GM12878 (cell line): ENCODE measurements at regions not wholly inside any gene's neighbourhood (a gene's known extent, or its start where the extent isn't known, plus 50 kb on each side); places are given as distances from the start of the nearest gene placed in this dataset.

Source experiments
- ATAC-seq: fragments of 200-7000 bp; cut with Tn5 transposase; 3 replicates; pipeline ENCODE4 v1.9.1; 2020; ENCODE audit warnings: mild to moderate bottlenecking, moderate library complexity
- BruUV-seq: library from RNA; stranded (reverse); fragments of 400-500 nt; replicated peaks from 2 replicates; lab custom pipeline; 2021; lab: Mats Ljungman, UMichigan
- CTCF ChIA-PET: fragments of 300-600 bp; sonication (Branson Sonifier 250); formaldehyde crosslinking; extraction: SDS; loops from one replicate; lab custom pipeline; 2021; ENCODE audit warnings: inconsistent platforms; lab: Yijun Ruan, JAX
- POLR2A ChIA-PET: fragments of 350-600 bp; formaldehyde crosslinking; extraction: SDS; loops from one replicate; lab custom pipeline; 2021; ENCODE audit warnings: inconsistent platforms; lab: Charles Lee
- RAD21 ChIA-PET: fragments of 300-600 bp; sonication (Branson Sonifier 250); formaldehyde crosslinking; loops from one replicate; lab custom pipeline; 2023; ENCODE audit warnings: antibody characterized with exemption; ENCODE audit not compliant: unreplicated experiment; lab: Charles Lee
- SMC1A ChIA-PET: fragments of 300-600 bp; sonication (Branson Sonifier 250); formaldehyde crosslinking; loops from one replicate; lab custom pipeline; 2023; ENCODE audit not compliant: unreplicated experiment, uncharacterized antibody; lab: Charles Lee
- DNase-seq: peaks from one replicate; pipeline ENCODE4 v3.0.0-alpha.2; 2011; ENCODE audit warnings: low read depth, low spot score
- FAIRE-seq: peaks from 3 replicates; lab custom pipeline; 2011; peaks lifted over from hg19 to GRCh38; lab: Jason Lieb, UNC
- H2AFZ ChIP-seq: 2 replicates; pipeline ENCODE4 v1.6.0; 2011; ENCODE audit warnings: low read depth, low read length, control low read depth; ENCODE audit not compliant: control insufficient read depth
- H3K27ac ChIP-seq: 2 replicates; pipeline ENCODE4 v1.5.1; 2011; ENCODE audit warnings: control low read depth; ENCODE audit not compliant: control insufficient read depth, insufficient read depth
- H3K27me3 ChIP-seq, 2 experiments: replicated peaks in 1 of 2; 2 replicates each; pipeline versions ENCODE4 v1.6.0 to v1.6.1; 2011; ENCODE audit warnings: low read length in 1 of 2; ENCODE audit not compliant: control insufficient read depth in 2 of 2, insufficient read depth in 2 of 2
- H3K36me3 ChIP-seq, 2 experiments: 2 replicates each; pipeline ENCODE4 v1.5.1; 2011; ENCODE audit warnings: low read length in 1 of 2; ENCODE audit not compliant: control insufficient read depth in 2 of 2, insufficient read depth in 2 of 2
- H3K4me1 ChIP-seq: 2 replicates; pipeline ENCODE4 v1.6.1; 2011; ENCODE audit warnings: mild to moderate bottlenecking, low read length, moderate library complexity, mixed read lengths; ENCODE audit not compliant: control insufficient read depth, insufficient read depth
- H3K4me2 ChIP-seq: 2 replicates; pipeline ENCODE4 v1.6.0; 2011; ENCODE audit warnings: control low read depth; ENCODE audit not compliant: control insufficient read depth, insufficient read depth
- H3K4me3 ChIP-seq: fragments of 200-600 bp; sonication (generic); 2 replicates; pipeline ENCODE4 v1.5.1; 2016
- H3K79me2 ChIP-seq: 2 replicates; pipeline ENCODE4 v1.6.0; 2011; ENCODE audit warnings: low read length; ENCODE audit not compliant: control insufficient read depth, insufficient read depth
- H3K9ac ChIP-seq: 2 replicates; pipeline ENCODE4 v1.8.0; 2011; ENCODE audit warnings: low read length, control low read depth, mixed read lengths; ENCODE audit not compliant: control insufficient read depth, insufficient read depth
- H3K9me3 ChIP-seq: replicated peaks from 3 replicates; pipeline ENCODE4 v1.5.1; 2011; ENCODE audit warnings: mild to moderate bottlenecking, low read length; ENCODE audit not compliant: control insufficient read depth, insufficient read depth
- H4K20me1 ChIP-seq: 2 replicates; pipeline ENCODE4 v1.6.0; 2011; ENCODE audit not compliant: control insufficient read depth, insufficient read depth
- ASH2L ChIP-seq: fragments of 300-600, 200-600 bp; sonication (generic); IDR thresholded peaks from 2 replicates; pipeline ENCODE4 v1.6.1; 2017; ENCODE audit warnings: low read depth, mild to moderate bottlenecking, borderline replicate concordance
- CEBPB ChIP-seq, 2 experiments: fragments of 150-350 bp in 1 of 2; IDR thresholded peaks; 2 replicates each; pipeline ENCODE4 v1.6.1; 2012 to 2014; ENCODE audit warnings: low read depth in 2 of 2, low read length in 2 of 2, borderline replicate concordance in 1 of 2, inconsistent platforms in 1 of 2
- KDM1A ChIP-seq: fragments of 200-600 bp; sonication (generic); IDR thresholded peaks from 2 replicates; pipeline ENCODE4 v1.6.1; 2016; ENCODE audit warnings: borderline replicate concordance
- PAX8 ChIP-seq: fragments of 450-650 bp; IDR thresholded peaks from 2 replicates; pipeline ENCODE4 v1.6.1; 2017; ENCODE audit warnings: mild to moderate bottlenecking, moderate library complexity
- POU2F2 ChIP-seq: IDR thresholded peaks from 3 replicates; pipeline ENCODE4 v1.6.1; 2011; ENCODE audit warnings: low read depth, mild to moderate bottlenecking, low read length, borderline replicate concordance
- RCOR1 ChIP-seq: conservative IDR thresholded peaks from 2 replicates; pipeline ENCODE4 v1.6.1; 2012; ENCODE audit warnings: low read depth, low read length, improper control_type of control experiment
- RELB ChIP-seq: fragments of 450-650 bp; IDR thresholded peaks from 2 replicates; pipeline ENCODE4 v1.6.1; 2017; ENCODE audit warnings: low read depth, mild to moderate bottlenecking, moderate library complexity
- SMAD1 ChIP-seq: fragments of 450-650 bp; IDR thresholded peaks from 2 replicates; pipeline ENCODE4 v1.6.1; 2018; ENCODE audit warnings: mild to moderate bottlenecking, low read depth; ENCODE audit not compliant: partially characterized antibody
- WGBS: methylation state at CpG from one replicate; pipeline ENCODE4 v1.1.6; 2016; ENCODE audit warnings: low lambda C conversion rate; ENCODE audit not compliant: insufficient replicate concordance, insufficient coverage; ENCODE audit errors: missing lambda C conversion rate; 5-methylcytosine and 5-hydroxymethylcytosine counted together
- in situ Hi-C: fragments of 300-500 bp; cut with MboI; formaldehyde crosslinking; loops from 9 replicates; pipeline ENCODE4 v1.14.3; 2018; ENCODE audit warnings: mixed read lengths
- intact Hi-C: fragments of 100-400 bp; cut with micrococcal nuclease; formaldehyde crosslinking; loops from one replicate; pipeline ENCODE4 v1.14.2; 2022; ENCODE audit not compliant: unreplicated experiment

GRCh38 chrX:20461002-20461401, 194.3 kb upstream of the RPS6KA3 start:
- H3K79me2 ChIP-seq: no peaks in the 10 kb centered on the region
- ATAC-seq: no peak
- H3K4me3 ChIP-seq: no peak overlapping the region
- ChIA-PET CTCF (no interaction called here), RAD21 (no interaction called here), SMC1A (no interaction called here), POLR2A (no interaction called here)
- 0% methylated on average over 1 of the region's 1 CpG for WGBS
- H4K20me1 ChIP-seq: no peaks in the 10 kb centered on the region
- no peak overlapping the region for H2AFZ ChIP-seq
- no TSS peak for BruUV-seq
- FAIRE-seq: no peak
- intact Hi-C loops: no loop called here
- H3K4me1 ChIP-seq: no peaks in the 10 kb centered on the region
- no peak overlapping the region for H3K4me2 ChIP-seq
- no peak for TF ChIP-seq PAX8
- no peak for TF ChIP-seq ASH2L
- TF ChIP-seq CEBPB (IDR thresholded peaks at IDR 0.05; ENCODE audit: borderline replicate concordance in 1 of 2, low read depth in 2 of 2, low read length in 2 of 2): no peak
- no peak for TF ChIP-seq POU2F2
- TF ChIP-seq RCOR1: no peak
- TF ChIP-seq SMAD1: no peak
- H3K9me3 ChIP-seq: no peaks in the 10 kb centered on the region
- H3K27ac ChIP-seq: no peak overlapping the region
- DNase-seq: no peak
- no peaks in the 10 kb centered on the region for H3K36me3 ChIP-seq
- no peaks in the 10 kb centered on the region for H3K27me3 ChIP-seq
- in situ Hi-C loops: no loop called here
- H3K9ac ChIP-seq: no peak overlapping the region

GRCh38 chrX:20459410-20460350, 193.0 kb upstream of the RPS6KA3 start:
- RAD21 ChIA-PET: no interaction called here

More at GRCh38 chrX:20459410-20460350, 193.0 kb upstream of the RPS6KA3 start:
- 19% methylated on average over 6 of the region's 6 CpGs for WGBS
- no peaks in the 10 kb centered on the region for H4K20me1 ChIP-seq
- no peaks in the 10 kb centered on the region for H3K9me3 ChIP-seq
- ChIA-PET CTCF (no interaction called here), SMC1A (no interaction called here), POLR2A (no interaction called here)
- no peaks in the 10 kb centered on the region for H3K79me2 ChIP-seq
- no peak overlapping the region for H2AFZ ChIP-seq
- no peaks in the 10 kb centered on the region for H3K27me3 ChIP-seq
- in situ Hi-C loops (no loop called here), intact Hi-C loops (no loop called here)
- H3K4me2 ChIP-seq: no peak overlapping the region
- FAIRE-seq: no peak
- H3K4me3 ChIP-seq: no peak overlapping the region
- BruUV-seq: no TSS peak
- H3K4me1 ChIP-seq: no peaks in the 10 kb centered on the region
- no peak for TF ChIP-seq RELB
- TF ChIP-seq KDM1A: no peak
- no peak for TF ChIP-seq RCOR1
- no peak overlapping the region for H3K27ac ChIP-seq
- no peak overlapping the region for H3K9ac ChIP-seq
- DNase-seq: no peak
- H3K36me3 ChIP-seq: no peaks in the 10 kb centered on the region
- no peak for ATAC-seq
